ENCODE measurements at regions not wholly inside any gene's neighbourhood (a gene's known extent, or its start where the extent isn't known, plus 50 kb on each side); places are given as distances from the start of the nearest gene placed in this dataset.

DNA sequence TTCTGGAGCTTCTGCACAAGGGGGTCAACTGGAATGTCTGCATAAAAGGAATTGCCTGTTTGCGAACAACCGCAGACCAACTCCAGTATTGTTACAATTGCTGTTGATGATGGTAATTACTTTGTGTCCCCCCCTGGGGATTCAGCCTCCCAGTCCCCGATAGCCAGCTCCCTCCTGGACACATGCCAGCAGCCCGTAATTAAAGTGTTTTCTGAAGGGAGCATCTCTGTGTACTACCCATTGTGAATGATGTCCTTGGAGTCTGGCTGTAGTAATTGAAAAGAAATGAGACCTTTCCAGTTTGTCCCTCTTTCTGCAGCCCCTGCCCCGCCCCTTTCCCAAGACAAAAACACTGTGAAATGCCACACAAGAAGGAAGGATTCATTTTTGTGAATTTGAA, 377.1 kb upstream of the LCORL start:
- DNase-seq = no peak

DNA sequence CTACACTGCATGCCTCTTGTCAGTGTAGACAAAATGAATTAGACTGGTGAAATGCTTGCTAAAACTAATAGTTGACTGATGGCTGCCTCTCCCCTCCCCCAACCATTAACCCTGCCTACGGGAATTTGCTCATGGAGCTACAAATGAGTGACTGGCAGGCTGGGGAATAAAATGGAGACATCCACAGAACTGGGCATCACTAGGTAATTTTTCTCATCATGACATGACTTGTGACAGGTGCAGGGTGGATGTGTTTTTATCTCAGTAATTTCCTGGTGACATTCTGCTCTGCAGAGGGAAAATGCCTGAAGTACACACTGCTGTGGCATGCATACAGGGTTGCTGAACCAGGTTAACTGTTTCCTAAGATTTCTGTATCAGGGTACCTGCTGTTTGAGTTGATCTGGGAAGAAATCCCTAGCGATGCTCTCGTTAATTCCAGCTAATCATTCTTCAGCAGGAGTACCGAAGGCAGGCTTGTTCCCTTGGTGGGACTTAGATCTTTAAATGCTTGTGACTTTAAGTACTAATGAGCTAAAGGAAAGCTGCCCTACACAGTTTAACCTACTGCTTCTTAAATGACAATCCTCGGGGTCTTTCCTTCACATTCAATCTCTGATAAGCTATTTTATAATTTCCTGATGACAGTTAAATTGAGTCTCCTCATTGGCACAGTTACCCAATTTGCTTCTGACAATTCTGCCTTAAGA, 376.3 kb upstream of the LCORL start:
- no peak for DNase-seq

GRCh38 chr4:18394656-18395055, 373.1 kb upstream of the LCORL start:
- DNase-seq = no peak

DNA sequence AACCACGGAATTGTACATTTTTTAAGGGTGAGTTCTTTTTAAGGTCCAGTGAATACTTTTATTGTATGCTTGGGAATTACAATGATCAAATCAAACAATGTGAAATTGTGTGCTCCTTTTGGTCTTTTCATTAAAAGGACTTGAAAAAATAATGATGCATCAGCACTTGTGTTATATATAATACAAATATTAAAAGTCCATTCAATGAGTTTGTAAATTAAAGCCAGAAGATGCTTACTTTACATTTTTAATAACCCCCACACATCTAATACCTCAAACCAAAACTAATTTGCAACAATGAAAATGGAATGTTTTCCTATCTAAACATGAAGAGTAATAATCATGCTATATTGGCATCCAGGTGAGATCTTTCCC, 369.8 kb upstream of the LCORL start:
- no peak for DNase-seq

GRCh38 chr4:18390655-18391353, 369.2 kb upstream of the LCORL start:
- no peak for DNase-seq

DNA sequence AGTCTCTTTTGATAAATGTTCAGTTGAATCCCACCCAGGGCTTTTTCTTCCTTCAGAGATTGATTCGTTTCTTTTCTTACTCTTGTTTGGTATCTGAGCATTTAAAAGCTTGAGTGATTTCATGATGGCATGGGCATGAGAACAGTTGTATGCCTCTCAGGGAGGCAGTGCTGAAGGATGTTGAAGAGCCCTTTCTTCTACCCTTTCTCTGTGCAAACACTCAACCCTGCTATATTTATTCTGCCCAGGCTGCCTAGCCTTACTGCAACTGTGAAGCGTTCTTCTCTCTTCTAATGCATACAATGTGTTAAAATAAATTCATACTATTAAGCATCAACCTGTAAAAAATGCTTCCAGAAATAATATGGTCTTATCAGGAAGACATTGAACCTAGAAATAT, 367.6 kb upstream of the LCORL start:
- DNase-seq = no peak

DNA sequence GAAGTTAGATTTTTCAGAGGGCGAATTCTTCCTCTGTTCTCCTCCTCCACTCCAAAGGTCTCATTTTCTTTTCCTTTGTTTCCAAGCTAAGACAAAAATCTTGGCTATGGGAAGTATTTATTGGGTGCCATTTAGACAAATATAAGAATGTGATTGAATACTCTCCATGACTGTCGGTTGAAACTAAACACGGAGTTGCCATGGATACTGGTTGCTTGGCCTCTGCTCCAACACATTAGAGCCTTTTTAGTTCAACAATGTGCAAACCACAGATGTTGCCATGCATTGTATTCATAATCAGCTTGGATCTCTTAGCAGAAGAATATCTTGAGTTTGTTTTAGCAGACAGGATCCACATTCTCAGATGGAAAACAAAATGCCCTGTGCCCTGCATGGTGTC, 366.5 kb upstream of the LCORL start:
- DNase-seq = no peak

DNA sequence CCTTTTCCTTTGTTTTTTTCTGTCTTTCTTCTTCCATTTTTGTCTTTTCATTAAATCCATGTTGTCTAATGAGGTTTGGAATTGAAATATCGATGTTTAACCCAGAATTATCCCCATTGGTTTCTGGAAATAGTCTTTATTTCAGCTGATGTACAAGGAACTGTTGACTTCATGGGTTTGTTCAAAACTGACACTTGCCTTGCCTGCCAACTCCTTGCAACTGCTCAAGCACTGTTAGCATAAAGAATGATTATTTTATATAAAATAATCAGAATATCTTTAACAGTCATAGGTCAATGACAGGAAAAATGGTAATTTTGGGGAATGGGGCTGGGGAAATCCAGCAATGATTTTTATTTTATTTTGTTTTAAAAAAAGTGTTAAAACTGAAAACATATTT, 359.6 kb upstream of the LCORL start:
- no peak for DNase-seq

- DNase-seq = no peak
Observed at GRCh38 chr4:18369561-18369960, 348.0 kb upstream of the LCORL start.

DNA sequence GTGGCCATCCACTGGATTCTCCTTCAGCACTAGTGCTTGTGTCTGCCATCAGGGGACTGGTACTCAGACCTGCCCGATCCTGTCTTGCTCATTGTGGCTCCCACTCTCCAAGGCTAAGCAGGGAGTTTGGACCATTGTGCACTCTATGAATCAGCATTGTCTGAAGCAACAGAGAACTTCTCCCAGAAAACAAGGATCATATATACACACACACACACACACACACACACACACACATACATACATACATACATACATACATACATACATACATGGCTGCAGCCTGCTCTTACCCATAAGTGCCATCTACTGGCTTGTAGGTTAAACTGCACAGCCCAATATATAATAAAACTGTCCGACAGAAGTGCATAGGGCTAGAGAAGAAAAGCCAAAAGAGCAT, 345.3 kb upstream of the LCORL start:
- no peak for DNase-seq

GRCh38 chr4:18366136-18366535, 344.6 kb upstream of the LCORL start:
- no peak for DNase-seq

GRCh38 chr4:18343581-18343980, 322.0 kb upstream of the LCORL start:
- DNase-seq = no peak

- no peak for DNase-seq
Observed at GRCh38 chr4:18342847-18343246, 321.3 kb upstream of the LCORL start.

GRCh38 chr4:18321956-18322530, 300.5 kb upstream of the LCORL start:
- no peak for DNase-seq

DNA sequence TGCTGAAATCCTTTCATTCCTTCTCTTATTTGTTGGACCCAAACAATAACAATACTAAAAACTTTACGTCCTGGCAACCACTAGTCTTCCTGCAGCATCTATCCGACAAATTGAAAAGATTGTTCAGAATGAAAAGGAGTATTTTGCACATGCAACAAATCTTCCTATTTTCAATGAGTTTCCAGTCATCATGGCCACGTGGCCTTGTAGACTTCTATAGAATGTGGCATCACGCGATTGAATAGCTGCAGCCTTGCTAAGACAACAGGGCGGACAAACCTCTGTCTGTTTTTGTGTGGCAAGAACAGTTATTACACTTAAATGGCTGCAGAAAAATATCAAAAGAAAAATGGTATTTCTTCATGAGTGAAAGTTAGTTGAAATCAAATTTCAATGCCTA, 297.9 kb upstream of the LCORL start:
- no peak for DNase-seq

GRCh38 chr4:18318682-18319388, 297.3 kb upstream of the LCORL start:
- DNase-seq = no peak

DNA sequence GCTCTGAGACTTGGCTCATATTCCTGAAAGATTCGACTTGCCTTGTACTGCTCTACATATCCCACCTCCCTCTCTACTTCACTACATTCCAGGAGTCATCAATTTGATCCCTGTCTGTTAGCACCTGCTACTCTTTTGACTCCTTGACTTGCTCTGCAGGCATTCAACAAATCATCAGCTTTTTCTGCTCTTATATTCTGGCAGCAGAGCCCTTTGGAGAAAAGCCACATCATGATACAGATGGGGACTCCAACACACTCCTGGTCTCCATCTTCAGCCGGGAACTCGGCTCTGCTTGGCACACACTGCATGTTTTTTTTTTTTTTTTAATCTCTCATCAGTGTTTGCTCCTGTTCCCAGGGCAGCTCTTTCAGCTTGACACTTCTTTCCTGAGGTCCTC, 293.2 kb upstream of the LCORL start:
- no peak for DNase-seq

- DNase-seq = no peak
Observed at GRCh38 chr4:18297684-18298083, 276.1 kb upstream of the LCORL start.

DNA sequence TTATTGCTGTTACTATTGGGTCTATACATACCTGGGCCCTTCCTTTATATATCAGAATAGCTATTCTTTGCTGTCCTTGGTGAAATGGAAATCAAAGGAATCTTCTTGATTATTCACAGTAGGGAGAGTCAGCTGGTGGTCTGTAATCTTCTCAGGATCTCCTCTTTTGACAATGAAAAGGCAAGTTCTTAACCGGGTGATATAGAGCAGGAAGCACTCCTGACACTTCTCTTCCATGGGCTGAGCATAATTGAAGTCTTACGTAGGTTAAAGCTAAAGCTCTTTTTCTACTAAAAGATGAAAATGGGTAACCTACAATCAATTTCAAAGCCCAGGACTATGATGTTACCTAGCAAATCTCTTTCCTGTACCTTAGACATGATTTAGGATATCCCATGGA, 274.9 kb upstream of the LCORL start:
- DNase-seq = no peak

DNA sequence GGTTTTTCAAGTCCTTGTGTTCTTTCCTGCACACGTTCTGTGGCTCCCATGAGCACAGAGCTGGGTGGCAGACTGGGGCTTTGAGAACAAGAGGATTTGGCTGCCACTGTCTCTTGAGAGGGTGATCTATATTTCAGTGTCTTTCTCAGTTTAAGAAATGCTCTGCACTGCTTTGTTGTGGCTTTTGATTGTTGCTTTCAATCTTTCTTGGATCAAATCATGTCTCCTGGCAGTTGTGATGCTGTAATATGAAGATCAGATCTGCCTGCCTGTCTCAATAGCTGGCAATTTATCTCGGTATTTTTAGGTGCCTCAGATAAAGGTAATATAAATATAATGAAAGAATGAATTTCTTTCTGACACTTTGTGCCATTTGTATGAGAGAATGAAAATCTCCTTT, 273.3 kb upstream of the LCORL start:
- no peak for DNase-seq

GRCh38 chr4:18294021-18294420, 272.5 kb upstream of the LCORL start:
- no peak for DNase-seq

GRCh38 chr4:18292411-18292810, 270.9 kb upstream of the LCORL start:
- DNase-seq = no peak

- no peak for DNase-seq
Observed at GRCh38 chr4:18291981-18292380, 270.4 kb upstream of the LCORL start.

DNA sequence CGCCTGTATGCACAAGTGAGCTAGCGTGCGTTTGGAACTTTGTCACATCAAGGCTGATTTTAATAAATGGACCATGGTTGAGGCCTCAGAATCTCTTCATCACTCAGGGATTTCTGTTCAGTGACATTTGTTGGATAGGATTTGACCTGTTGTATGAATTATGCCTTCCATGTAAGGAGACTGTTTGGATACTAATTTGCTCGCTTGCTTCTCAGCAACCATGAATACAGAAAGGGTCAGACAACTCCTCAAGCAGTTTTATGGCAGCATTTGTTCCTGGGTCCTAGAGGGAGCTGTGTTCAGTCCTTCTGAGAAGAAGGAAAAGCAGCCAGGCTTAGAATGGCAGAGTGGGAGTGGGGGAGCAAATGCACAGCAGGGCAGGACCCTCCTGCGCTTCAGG, 269.7 kb upstream of the LCORL start:
- DNase-seq = no peak

All from CD4-positive, alpha-beta T cell treated with Interleukin-17A for 4 hours (primary cell).